Activated B cell treated with CpG ODN at 0.5 μM for 24 hours (primary cell): ENCODE measurements at regions not wholly inside any gene's neighbourhood (a gene's known extent, or its start where the extent isn't known, plus 50 kb on each side); places are given as distances from the start of the nearest gene placed in this dataset.

Experiments
- ATAC-seq: fragments of 200-7000 bp; cut with Tn5 transposase; one replicate; pipeline ENCODE4 v1.10.0; 2021; ENCODE audit warnings: low read depth, mild to moderate bottlenecking, moderate library complexity
- CTCF ChIA-PET: fragments of 350-600 bp; sonication (Branson Sonifier 250); formaldehyde crosslinking; loops from one replicate; lab custom pipeline; 2021; ENCODE audit warnings: antibody characterized with exemption; lab: Charles Lee
- POLR2A ChIA-PET: fragments of 350-600 bp; sonication (Branson Sonifier 250); formaldehyde crosslinking; loops from one replicate; lab custom pipeline; 2021; ENCODE audit warnings: antibody characterized with exemption; lab: Charles Lee
- DNase-seq: peaks from one replicate; pipeline ENCODE4 v3.0.0; 2022
- H3K27ac Mint-ChIP-seq: one replicate; pipeline ENCODE4 v1.8.0; 2020; ENCODE audit warnings: mixed read lengths
- H3K27me3 Mint-ChIP-seq: one replicate; pipeline ENCODE4 v1.8.0; 2021; ENCODE audit warnings: mixed read lengths
- H3K36me3 Mint-ChIP-seq: one replicate; pipeline ENCODE4 v1.8.0; 2021; ENCODE audit warnings: low read depth, mixed read lengths
- H3K4me1 Mint-ChIP-seq: one replicate; pipeline ENCODE4 v1.8.0; 2021; ENCODE audit warnings: mixed read lengths
- H3K4me3 Mint-ChIP-seq: one replicate; pipeline ENCODE4 v1.8.0; 2020; ENCODE audit warnings: mild to moderate bottlenecking, mixed read lengths
- H3K9me3 Mint-ChIP-seq: one replicate; pipeline ENCODE4 v1.8.0; 2020; ENCODE audit warnings: mixed read lengths
- intact Hi-C: fragments of 100-400 bp; cut with micrococcal nuclease; formaldehyde crosslinking; loops from one replicate; pipeline ENCODE4 v1.15.1; 2024
- TF ChIP-seq, protein P1 (sequence below): fragments of 200-600 bp; IDR thresholded peaks from one replicate; pipeline ENCODE4 v1.8.0; 2022; ENCODE audit warnings: antibody characterized with exemption, mild to moderate bottlenecking

DNA sequence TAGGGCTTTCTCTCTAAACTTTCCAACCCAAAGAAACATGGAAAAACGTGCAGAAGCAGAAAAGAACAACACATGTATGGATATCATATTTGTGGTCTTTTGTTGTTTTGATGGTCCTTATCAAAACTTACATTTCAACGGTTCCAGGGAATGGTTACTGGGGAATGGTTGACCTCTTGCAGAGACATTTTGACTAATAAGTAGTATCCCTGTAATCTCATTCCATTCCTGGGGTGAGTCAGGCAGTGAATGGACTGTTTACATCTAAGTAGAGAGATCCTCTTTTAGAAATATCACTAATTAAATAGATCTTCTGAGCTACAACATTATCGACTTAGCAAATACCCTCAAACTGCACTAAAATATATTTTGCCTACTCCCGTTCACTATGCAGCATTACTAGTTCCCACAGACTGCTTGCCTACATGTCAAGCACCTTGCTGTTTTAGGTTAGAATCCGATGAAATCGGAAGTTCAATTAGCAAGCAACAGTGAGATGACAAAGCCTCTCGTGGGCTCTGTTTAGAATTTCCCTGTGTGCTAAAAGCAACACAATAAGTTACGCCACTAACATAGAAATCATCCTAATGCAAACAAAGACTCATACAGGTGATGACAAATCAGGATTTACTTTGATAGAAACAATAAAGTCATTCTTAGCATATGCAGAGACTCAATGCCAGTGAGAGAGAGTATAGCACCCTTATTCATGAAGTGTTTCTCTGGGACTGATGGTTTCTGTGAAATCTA lies 797.7 kb upstream of the ARGLU1 start:
- DNase-seq (no peak), ATAC-seq (no peak)
- Mint-ChIP-seq H3K27ac (no peak overlapping the region), H3K9me3 (no peaks in the 10 kb centered on the region), H3K4me1 (no peaks in the 10 kb centered on the region), H3K27me3 (no peaks in the 10 kb centered on the region), H3K36me3 (no peaks in the 10 kb centered on the region), H3K4me3 (no peak overlapping the region)
- intact Hi-C loops = no loop called here
- ChIA-PET CTCF (no interaction called here), POLR2A (no interaction called here)
- TF ChIP-seq, protein P1, sequence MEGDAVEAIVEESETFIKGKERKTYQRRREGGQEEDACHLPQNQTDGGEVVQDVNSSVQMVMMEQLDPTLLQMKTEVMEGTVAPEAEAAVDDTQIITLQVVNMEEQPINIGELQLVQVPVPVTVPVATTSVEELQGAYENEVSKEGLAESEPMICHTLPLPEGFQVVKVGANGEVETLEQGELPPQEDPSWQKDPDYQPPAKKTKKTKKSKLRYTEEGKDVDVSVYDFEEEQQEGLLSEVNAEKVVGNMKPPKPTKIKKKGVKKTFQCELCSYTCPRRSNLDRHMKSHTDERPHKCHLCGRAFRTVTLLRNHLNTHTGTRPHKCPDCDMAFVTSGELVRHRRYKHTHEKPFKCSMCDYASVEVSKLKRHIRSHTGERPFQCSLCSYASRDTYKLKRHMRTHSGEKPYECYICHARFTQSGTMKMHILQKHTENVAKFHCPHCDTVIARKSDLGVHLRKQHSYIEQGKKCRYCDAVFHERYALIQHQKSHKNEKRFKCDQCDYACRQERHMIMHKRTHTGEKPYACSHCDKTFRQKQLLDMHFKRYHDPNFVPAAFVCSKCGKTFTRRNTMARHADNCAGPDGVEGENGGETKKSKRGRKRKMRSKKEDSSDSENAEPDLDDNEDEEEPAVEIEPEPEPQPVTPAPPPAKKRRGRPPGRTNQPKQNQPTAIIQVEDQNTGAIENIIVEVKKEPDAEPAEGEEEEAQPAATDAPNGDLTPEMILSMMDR = no peak

DNA sequence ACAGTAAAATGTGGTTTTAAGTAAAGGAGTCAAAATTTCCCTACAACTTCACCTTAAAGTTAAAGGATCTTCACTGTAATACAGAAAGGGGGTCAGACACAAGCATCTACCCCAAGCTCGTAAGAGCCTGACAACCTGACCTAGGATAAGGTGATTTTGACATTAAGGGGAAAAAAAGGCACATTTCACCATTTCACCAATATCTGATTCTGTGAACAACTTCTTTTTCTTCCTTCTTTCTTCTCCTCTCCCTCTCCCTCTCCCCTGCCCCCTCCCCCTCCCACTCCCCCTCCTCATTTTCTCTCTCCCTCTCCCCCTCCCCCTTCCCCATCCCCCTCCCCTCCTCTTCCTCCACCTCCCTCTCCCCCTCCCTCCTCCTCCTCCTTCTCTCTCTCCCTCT lies 796.7 kb upstream of the ARGLU1 start:
- POLR2A ChIA-PET = no interaction called here
- intact Hi-C loops = no loop called here
- ATAC-seq = no peak
- no peaks in the 10 kb centered on the region for H3K4me1 Mint-ChIP-seq
- H3K4me3 Mint-ChIP-seq = no peak overlapping the region
- TF ChIP-seq, protein P1 = no peak
- CTCF ChIA-PET = no interaction called here
- no peaks in the 10 kb centered on the region for H3K27me3 Mint-ChIP-seq
- no peak overlapping the region for H3K27ac Mint-ChIP-seq
- DNase-seq = no peak
- H3K9me3 Mint-ChIP-seq = no peaks in the 10 kb centered on the region
- no peaks in the 10 kb centered on the region for H3K36me3 Mint-ChIP-seq

DNA sequence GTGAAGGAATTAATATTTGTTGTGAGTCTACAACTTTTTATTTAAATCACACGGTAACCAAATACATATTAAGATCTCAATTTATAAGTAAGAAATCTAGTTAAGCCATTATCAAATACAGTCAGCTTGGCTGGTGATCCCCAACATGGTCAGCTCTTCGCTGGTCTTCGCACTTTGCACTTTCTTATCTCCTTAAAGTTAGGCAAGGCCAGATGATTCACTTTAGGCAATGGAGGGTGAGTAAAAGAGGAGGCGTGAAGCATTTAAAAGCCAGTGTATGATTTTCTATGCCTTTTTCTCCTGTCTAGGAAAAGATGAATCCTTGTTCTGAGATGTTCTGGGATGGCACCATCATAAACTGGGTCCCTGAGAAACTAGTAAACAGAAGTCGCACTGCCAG lies 793.7 kb upstream of the ARGLU1 start:
- DNase-seq = no peak
- Mint-ChIP-seq H3K36me3 (no peaks in the 10 kb centered on the region), H3K4me3 (no peak overlapping the region), H3K4me1 (no peaks in the 10 kb centered on the region), H3K27ac (no peak overlapping the region), H3K27me3 (no peaks in the 10 kb centered on the region), H3K9me3 (peaks cover 3% of the 10 kb centered on the region)
- intact Hi-C loops = no loop called here
- CTCF ChIA-PET = no interaction called here
- no peak for ATAC-seq
- TF ChIP-seq, protein P1 = no peak
- POLR2A ChIA-PET = no interaction called here

DNA sequence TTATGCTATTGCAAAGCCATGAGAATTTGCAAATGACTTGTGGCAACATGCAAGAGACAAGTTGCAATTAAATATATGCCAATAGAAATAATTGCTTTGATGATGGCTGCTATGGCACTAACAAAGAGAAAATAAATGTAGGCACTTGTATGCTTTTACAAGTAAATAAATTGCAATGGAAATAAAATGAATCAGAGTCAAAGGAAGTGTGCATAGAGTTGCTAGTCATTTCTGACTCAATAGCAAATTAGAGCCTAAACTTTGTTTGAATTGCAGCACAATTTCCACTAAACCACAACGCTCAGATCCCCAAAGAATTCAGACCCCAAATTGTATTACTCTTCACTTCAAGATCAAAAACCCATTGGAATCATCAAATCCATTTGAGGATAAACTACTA lies 792.1 kb upstream of the ARGLU1 start:
- no peak for DNase-seq
- Mint-ChIP-seq H3K4me3 (no peak overlapping the region), H3K27me3 (no peaks in the 10 kb centered on the region), H3K27ac (no peak overlapping the region), H3K4me1 (no peaks in the 10 kb centered on the region), H3K36me3 (no peaks in the 10 kb centered on the region), H3K9me3 (peaks cover 4% of the 10 kb centered on the region)
- ChIA-PET POLR2A (no interaction called here), CTCF (no interaction called here)
- ATAC-seq = no peak
- intact Hi-C loops = no loop called here
- TF ChIP-seq, protein P1 = no peak

DNA sequence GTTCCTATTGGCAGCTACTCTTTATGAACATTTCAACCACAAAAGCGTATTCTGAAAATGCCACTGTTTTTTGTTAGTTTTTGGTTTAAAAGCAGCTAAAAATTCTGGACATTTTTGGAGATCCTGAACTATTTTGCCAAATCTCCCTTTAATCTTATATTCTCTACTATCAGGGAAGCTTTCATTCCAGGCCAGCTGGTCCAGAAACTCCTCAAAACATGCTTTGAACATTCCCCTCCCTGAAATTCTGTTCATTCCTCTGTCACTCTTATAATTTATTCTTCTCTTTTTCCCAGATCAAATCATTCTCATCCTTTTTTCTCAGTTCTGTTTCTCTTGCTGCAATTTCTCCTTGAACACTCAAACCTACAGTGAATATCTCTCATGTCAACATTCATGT lies 790.9 kb upstream of the ARGLU1 start:
- POLR2A ChIA-PET = no interaction called here
- Mint-ChIP-seq H3K27me3 (no peaks in the 10 kb centered on the region), H3K36me3 (no peaks in the 10 kb centered on the region), H3K4me3 (no peak overlapping the region), H3K4me1 (no peaks in the 10 kb centered on the region), H3K9me3 (peaks cover 8% of the 10 kb centered on the region), H3K27ac (no peak overlapping the region)
- intact Hi-C loops = no loop called here
- CTCF ChIA-PET = no interaction called here
- ATAC-seq = no peak
- TF ChIP-seq, protein P1 = no peak
- no peak for DNase-seq
